SK-N-SH treated with all-trans-retinoic acid at 6 μM for 48 hours (cell line): ENCODE measurements at regions not wholly inside any gene's neighbourhood (a gene's known extent, or its start where the extent isn't known, plus 50 kb on each side); places are given as distances from the start of the nearest gene placed in this dataset.
"Not testable (repeated sequence)": the region's sequence is repeated elsewhere in the genome, so short reads cannot be mapped to it uniquely, and the experiment has no call there.

Experiments used
- ARNTL ChIP-seq: fragments of 450-650 bp; formaldehyde crosslinking; IDR thresholded peaks from 2 replicates; pipeline ENCODE4 v1.5.0; 2020; ENCODE audit warnings: low read depth, mild to moderate bottlenecking, moderate library complexity, borderline replicate concordance
- CSRNP3 ChIP-seq: fragments of 250-450 bp; sonication (Bioruptor Pico); IDR thresholded peaks from 2 replicates; pipeline ENCODE4 v1.5.1; 2021; ENCODE audit warnings: mild to moderate bottlenecking, moderate library complexity
- PATZ1 ChIP-seq: fragments of 250-450 bp; sonication (Bioruptor Pico); IDR thresholded peaks from 2 replicates; pipeline ENCODE4 v1.8.0; 2020; ENCODE audit warnings: mild to moderate bottlenecking, moderate library complexity, borderline replicate concordance
- TOX ChIP-seq: fragments of 250-450 bp; sonication (Bioruptor Pico); IDR thresholded peaks from 2 replicates; pipeline ENCODE4 v1.8.0; 2021; ENCODE audit warnings: mild to moderate bottlenecking, moderate library complexity, borderline replicate concordance
- ZFP3 ChIP-seq: fragments of 250-450 bp; sonication (Bioruptor Pico); IDR thresholded peaks from 2 replicates; pipeline ENCODE4 v1.5.0; 2020; ENCODE audit warnings: mild to moderate bottlenecking, moderate library complexity
- ZFP30 ChIP-seq: fragments of 450-650 bp; formaldehyde crosslinking; IDR thresholded peaks from 2 replicates; pipeline ENCODE4 v1.5.0; 2022; ENCODE audit warnings: mild to moderate bottlenecking, moderate library complexity
- TF ChIP-seq, protein P1 (sequence below): fragments of 250-450 bp; sonication (Bioruptor Pico); IDR thresholded peaks from 2 replicates; pipeline ENCODE4 v1.5.0; 2020; ENCODE audit warnings: mild to moderate bottlenecking, moderate library complexity
- TF ChIP-seq, protein P2 (sequence below): fragments of 250-450 bp; sonication (Bioruptor Pico); IDR thresholded peaks from 2 replicates; pipeline ENCODE4 v1.5.1; 2020; ENCODE audit warnings: low read depth, mild to moderate bottlenecking, moderate library complexity

DNA sequence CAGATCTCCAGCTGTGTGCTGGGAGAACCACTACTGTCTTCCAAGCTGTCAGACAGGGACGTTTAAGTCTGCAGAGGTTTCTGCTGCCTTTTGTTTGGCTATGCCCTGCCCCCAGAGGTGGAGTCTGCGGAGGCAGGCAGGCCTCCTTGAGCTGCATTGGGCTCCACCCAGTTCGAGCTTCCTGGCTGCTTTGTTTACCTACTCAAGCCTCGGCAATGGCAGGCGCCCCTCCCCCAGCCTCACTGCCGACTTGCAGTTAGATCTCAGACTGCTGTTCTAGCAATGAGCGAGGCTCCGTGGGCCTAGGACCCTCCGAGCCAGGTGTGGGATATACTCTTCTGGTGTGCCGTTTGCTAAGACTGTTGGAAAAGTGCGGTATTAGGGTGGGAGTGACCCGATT lies 206.8 kb upstream of the FBXO33 start:
- TF ChIP-seq ZFP3; TOX; CSRNP3; ARNTL (CRISPR knock-in tag); PATZ1 (CRISPR knock-in tag); ZFP30 (CRISPR knock-in tag): not testable (repeated sequence)
- TF ChIP-seq, protein P1, sequence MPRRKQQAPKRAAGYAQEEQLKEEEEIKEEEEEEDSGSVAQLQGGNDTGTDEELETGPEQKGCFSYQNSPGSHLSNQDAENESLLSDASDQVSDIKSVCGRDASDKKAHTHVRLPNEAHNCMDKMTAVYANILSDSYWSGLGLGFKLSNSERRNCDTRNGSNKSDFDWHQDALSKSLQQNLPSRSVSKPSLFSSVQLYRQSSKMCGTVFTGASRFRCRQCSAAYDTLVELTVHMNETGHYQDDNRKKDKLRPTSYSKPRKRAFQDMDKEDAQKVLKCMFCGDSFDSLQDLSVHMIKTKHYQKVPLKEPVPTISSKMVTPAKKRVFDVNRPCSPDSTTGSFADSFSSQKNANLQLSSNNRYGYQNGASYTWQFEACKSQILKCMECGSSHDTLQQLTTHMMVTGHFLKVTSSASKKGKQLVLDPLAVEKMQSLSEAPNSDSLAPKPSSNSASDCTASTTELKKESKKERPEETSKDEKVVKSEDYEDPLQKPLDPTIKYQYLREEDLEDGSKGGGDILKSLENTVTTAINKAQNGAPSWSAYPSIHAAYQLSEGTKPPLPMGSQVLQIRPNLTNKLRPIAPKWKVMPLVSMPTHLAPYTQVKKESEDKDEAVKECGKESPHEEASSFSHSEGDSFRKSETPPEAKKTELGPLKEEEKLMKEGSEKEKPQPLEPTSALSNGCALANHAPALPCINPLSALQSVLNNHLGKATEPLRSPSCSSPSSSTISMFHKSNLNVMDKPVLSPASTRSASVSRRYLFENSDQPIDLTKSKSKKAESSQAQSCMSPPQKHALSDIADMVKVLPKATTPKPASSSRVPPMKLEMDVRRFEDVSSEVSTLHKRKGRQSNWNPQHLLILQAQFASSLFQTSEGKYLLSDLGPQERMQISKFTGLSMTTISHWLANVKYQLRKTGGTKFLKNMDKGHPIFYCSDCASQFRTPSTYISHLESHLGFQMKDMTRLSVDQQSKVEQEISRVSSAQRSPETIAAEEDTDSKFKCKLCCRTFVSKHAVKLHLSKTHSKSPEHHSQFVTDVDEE (CRISPR knock-in tag): not testable (repeated sequence)
- TF ChIP-seq, protein P2, sequence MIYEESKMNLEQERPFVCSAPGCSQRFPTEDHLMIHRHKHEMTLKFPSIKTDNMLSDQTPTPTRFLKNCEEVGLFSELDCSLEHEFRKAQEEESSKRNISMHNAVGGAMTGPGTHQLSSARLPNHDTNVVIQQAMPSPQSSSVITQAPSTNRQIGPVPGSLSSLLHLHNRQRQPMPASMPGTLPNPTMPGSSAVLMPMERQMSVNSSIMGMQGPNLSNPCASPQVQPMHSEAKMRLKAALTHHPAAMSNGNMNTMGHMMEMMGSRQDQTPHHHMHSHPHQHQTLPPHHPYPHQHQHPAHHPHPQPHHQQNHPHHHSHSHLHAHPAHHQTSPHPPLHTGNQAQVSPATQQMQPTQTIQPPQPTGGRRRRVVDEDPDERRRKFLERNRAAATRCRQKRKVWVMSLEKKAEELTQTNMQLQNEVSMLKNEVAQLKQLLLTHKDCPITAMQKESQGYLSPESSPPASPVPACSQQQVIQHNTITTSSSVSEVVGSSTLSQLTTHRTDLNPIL (CRISPR knock-in tag): not testable (repeated sequence)
